GM12878 (cell line): ENCODE measurements at regions not wholly inside any gene's neighbourhood (a gene's known extent, or its start where the extent isn't known, plus 50 kb on each side); places are given as distances from the start of the nearest gene placed in this dataset.

Experiments
- ATAC-seq: fragments of 200-7000 bp; cut with Tn5 transposase; 3 replicates; pipeline ENCODE4 v1.9.1; 2020; ENCODE audit warnings: mild to moderate bottlenecking, moderate library complexity
- BruUV-seq: library from RNA; stranded (reverse); fragments of 400-500 nt; replicated peaks from 2 replicates; lab custom pipeline; 2021; lab: Mats Ljungman, UMichigan
- CTCF ChIA-PET: fragments of 300-600 bp; sonication (Branson Sonifier 250); formaldehyde crosslinking; extraction: SDS; loops from one replicate; lab custom pipeline; 2021; ENCODE audit warnings: inconsistent platforms; lab: Yijun Ruan, JAX
- POLR2A ChIA-PET: fragments of 350-600 bp; formaldehyde crosslinking; extraction: SDS; loops from one replicate; lab custom pipeline; 2021; ENCODE audit warnings: inconsistent platforms; lab: Charles Lee
- RAD21 ChIA-PET: fragments of 300-600 bp; sonication (Branson Sonifier 250); formaldehyde crosslinking; loops from one replicate; lab custom pipeline; 2023; ENCODE audit warnings: antibody characterized with exemption; ENCODE audit not compliant: unreplicated experiment; lab: Charles Lee
- SMC1A ChIA-PET: fragments of 300-600 bp; sonication (Branson Sonifier 250); formaldehyde crosslinking; loops from one replicate; lab custom pipeline; 2023; ENCODE audit not compliant: unreplicated experiment, uncharacterized antibody; lab: Charles Lee
- DNase-seq: peaks from one replicate; pipeline ENCODE4 v3.0.0-alpha.2; 2011; ENCODE audit warnings: low read depth, low spot score
- FAIRE-seq: peaks from 3 replicates; lab custom pipeline; 2011; peaks lifted over from hg19 to GRCh38; lab: Jason Lieb, UNC
- H2AFZ ChIP-seq: 2 replicates; pipeline ENCODE4 v1.6.0; 2011; ENCODE audit warnings: low read depth, low read length, control low read depth; ENCODE audit not compliant: control insufficient read depth
- H3K27ac ChIP-seq: 2 replicates; pipeline ENCODE4 v1.5.1; 2011; ENCODE audit warnings: control low read depth; ENCODE audit not compliant: control insufficient read depth, insufficient read depth
- H3K27me3 ChIP-seq, 2 experiments: replicated peaks in 1 of 2; 2 replicates each; pipeline versions ENCODE4 v1.6.0 to v1.6.1; 2011; ENCODE audit warnings: low read length in 1 of 2; ENCODE audit not compliant: control insufficient read depth in 2 of 2, insufficient read depth in 2 of 2
- H3K36me3 ChIP-seq, 2 experiments: 2 replicates each; pipeline ENCODE4 v1.5.1; 2011; ENCODE audit warnings: low read length in 1 of 2; ENCODE audit not compliant: control insufficient read depth in 2 of 2, insufficient read depth in 2 of 2
- H3K4me1 ChIP-seq: 2 replicates; pipeline ENCODE4 v1.6.1; 2011; ENCODE audit warnings: mild to moderate bottlenecking, low read length, moderate library complexity, mixed read lengths; ENCODE audit not compliant: control insufficient read depth, insufficient read depth
- H3K4me2 ChIP-seq: 2 replicates; pipeline ENCODE4 v1.6.0; 2011; ENCODE audit warnings: control low read depth; ENCODE audit not compliant: control insufficient read depth, insufficient read depth
- H3K4me3 ChIP-seq: fragments of 200-600 bp; sonication (generic); 2 replicates; pipeline ENCODE4 v1.5.1; 2016
- H3K79me2 ChIP-seq: 2 replicates; pipeline ENCODE4 v1.6.0; 2011; ENCODE audit warnings: low read length; ENCODE audit not compliant: control insufficient read depth, insufficient read depth
- H3K9ac ChIP-seq: 2 replicates; pipeline ENCODE4 v1.8.0; 2011; ENCODE audit warnings: low read length, control low read depth, mixed read lengths; ENCODE audit not compliant: control insufficient read depth, insufficient read depth
- H3K9me3 ChIP-seq: replicated peaks from 3 replicates; pipeline ENCODE4 v1.5.1; 2011; ENCODE audit warnings: mild to moderate bottlenecking, low read length; ENCODE audit not compliant: control insufficient read depth, insufficient read depth
- H4K20me1 ChIP-seq: 2 replicates; pipeline ENCODE4 v1.6.0; 2011; ENCODE audit not compliant: control insufficient read depth, insufficient read depth
- BACH1 ChIP-seq: fragments of 450-650 bp; IDR thresholded peaks from 2 replicates; pipeline ENCODE4 v1.6.1; 2017; ENCODE audit warnings: mild to moderate bottlenecking, borderline replicate concordance
- BMI1 ChIP-seq: fragments of 450-650 bp; IDR thresholded peaks from 2 replicates; pipeline ENCODE4 v1.6.1; 2016; ENCODE audit warnings: mild to moderate bottlenecking, moderate library complexity, borderline replicate concordance
- MEF2A ChIP-seq: IDR thresholded peaks from 2 replicates; pipeline ENCODE4 v1.6.1; 2011; ENCODE audit warnings: low read depth, mild to moderate bottlenecking, low read length, moderate library complexity; ENCODE audit not compliant: insufficient read depth
- MTA3 ChIP-seq: IDR thresholded peaks from 2 replicates; pipeline ENCODE4 v1.6.1; 2012; ENCODE audit warnings: low read length, inconsistent platforms, borderline replicate concordance
- NFIC ChIP-seq: IDR thresholded peaks from 2 replicates; pipeline ENCODE4 v1.6.1; 2012; ENCODE audit warnings: low read depth, mild to moderate bottlenecking, inconsistent platforms, low read length, moderate library complexity
- RAD21 ChIP-seq: IDR thresholded peaks from 2 replicates; pipeline ENCODE4 v1.6.1; 2011; ENCODE audit warnings: mild to moderate bottlenecking, low read depth, low read length, moderate library complexity; ENCODE audit not compliant: insufficient read depth
- SUZ12 ChIP-seq: fragments of 200-600 bp; sonication (generic); IDR thresholded peaks from one replicate; pipeline ENCODE4 v1.6.1; 2018; ENCODE audit warnings: antibody characterized with exemption, mild to moderate bottlenecking; ENCODE audit not compliant: unreplicated experiment
- YBX1 ChIP-seq: fragments of 450-650 bp; IDR thresholded peaks from 2 replicates; pipeline ENCODE4 v1.6.1; 2016; ENCODE audit warnings: antibody characterized with exemption
- WGBS: methylation state at CpG from one replicate; pipeline ENCODE4 v1.1.6; 2016; ENCODE audit warnings: low lambda C conversion rate; ENCODE audit not compliant: insufficient replicate concordance, insufficient coverage; ENCODE audit errors: missing lambda C conversion rate; 5-methylcytosine and 5-hydroxymethylcytosine counted together
- in situ Hi-C: fragments of 300-500 bp; cut with MboI; formaldehyde crosslinking; loops from 9 replicates; pipeline ENCODE4 v1.14.3; 2018; ENCODE audit warnings: mixed read lengths
- intact Hi-C: fragments of 100-400 bp; cut with micrococcal nuclease; formaldehyde crosslinking; loops from one replicate; pipeline ENCODE4 v1.14.2; 2022; ENCODE audit not compliant: unreplicated experiment
- TF ChIP-seq, protein P1 (sequence below), 3 experiments: IDR thresholded peaks in 2 of 3; conservative IDR thresholded peaks in 1 of 3; 2 replicates each; pipeline ENCODE4 v1.5.1; 2011; ENCODE audit warnings: low read depth in 3 of 3, low read length in 3 of 3, mild to moderate bottlenecking in 3 of 3, control low read depth in 2 of 3, moderate library complexity in 2 of 3, inconsistent platforms in 1 of 3, mixed read lengths in 1 of 3; ENCODE audit not compliant: control insufficient read depth in 2 of 3, insufficient read depth in 1 of 3; ENCODE audit errors: extremely low read depth in 1 of 3
- TF ChIP-seq, protein P2 (sequence below): IDR thresholded peaks from 2 replicates; pipeline ENCODE4 v1.6.1; 2012; ENCODE audit warnings: low read length, inconsistent platforms
- TF ChIP-seq, protein P3 (sequence below): fragments of 450-650 bp; IDR thresholded peaks from 2 replicates; pipeline ENCODE4 v1.6.1; 2017; ENCODE audit warnings: mild to moderate bottlenecking
- TF ChIP-seq, protein P4 (sequence below): IDR thresholded peaks from 2 replicates; pipeline ENCODE4 v1.6.1; 2011; ENCODE audit warnings: mild to moderate bottlenecking, low read depth, low read length, moderate library complexity; ENCODE audit not compliant: insufficient replicate concordance
- TF ChIP-seq, protein P5 (sequence below): fragments of 450-650 bp; IDR thresholded peaks from 2 replicates; pipeline ENCODE4 v1.6.1; 2017; ENCODE audit warnings: low read depth, mild to moderate bottlenecking, moderate library complexity

DNA sequence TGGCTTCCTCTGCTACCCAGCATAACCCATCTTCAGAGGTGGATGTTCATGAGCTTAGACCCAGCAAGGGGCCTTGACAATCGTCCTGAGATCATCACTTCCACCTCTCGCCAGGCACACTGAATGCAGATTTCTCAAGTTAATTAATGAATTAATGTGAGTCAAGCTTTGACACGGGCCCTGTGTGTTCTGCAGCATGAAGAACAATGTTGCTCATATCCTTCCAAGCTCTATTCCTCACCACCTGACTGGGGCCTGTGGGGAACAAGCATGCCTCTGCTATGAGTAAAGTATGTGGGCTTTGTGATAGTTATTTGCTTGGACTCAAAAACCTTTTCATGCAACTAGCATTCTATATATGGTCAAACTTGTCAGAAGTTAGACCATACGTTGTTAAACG is 122.0 kb downstream of the SEC16B start:
- ChIA-PET RAD21 (interaction anchor here (0.5 to 4.4 kb wide), 8 partner anchors 9 to 68 kb away, joined by 3 to 30 read pairs (median 4); no protein-coding TSS in a partner anchor), SMC1A (interaction anchor here (0.7 to 7.6 kb wide), 7 partner anchors 10 to 60 kb away, joined by 3 to 107 read pairs (median 9); no protein-coding TSS in a partner anchor)
- 18% methylated on average over 5 of the region's 5 CpGs for WGBS
- TF ChIP-seq, protein P1, sequence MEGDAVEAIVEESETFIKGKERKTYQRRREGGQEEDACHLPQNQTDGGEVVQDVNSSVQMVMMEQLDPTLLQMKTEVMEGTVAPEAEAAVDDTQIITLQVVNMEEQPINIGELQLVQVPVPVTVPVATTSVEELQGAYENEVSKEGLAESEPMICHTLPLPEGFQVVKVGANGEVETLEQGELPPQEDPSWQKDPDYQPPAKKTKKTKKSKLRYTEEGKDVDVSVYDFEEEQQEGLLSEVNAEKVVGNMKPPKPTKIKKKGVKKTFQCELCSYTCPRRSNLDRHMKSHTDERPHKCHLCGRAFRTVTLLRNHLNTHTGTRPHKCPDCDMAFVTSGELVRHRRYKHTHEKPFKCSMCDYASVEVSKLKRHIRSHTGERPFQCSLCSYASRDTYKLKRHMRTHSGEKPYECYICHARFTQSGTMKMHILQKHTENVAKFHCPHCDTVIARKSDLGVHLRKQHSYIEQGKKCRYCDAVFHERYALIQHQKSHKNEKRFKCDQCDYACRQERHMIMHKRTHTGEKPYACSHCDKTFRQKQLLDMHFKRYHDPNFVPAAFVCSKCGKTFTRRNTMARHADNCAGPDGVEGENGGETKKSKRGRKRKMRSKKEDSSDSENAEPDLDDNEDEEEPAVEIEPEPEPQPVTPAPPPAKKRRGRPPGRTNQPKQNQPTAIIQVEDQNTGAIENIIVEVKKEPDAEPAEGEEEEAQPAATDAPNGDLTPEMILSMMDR (IDR thresholded peaks at IDR 0.05 in 2 of 3, conservative IDR thresholded peaks at IDR 0.05 in 1 of 3; ENCODE audit: control insufficient read depth in 2 of 3, extremely low read depth in 1 of 3, insufficient read depth in 1 of 3, low read depth in 3 of 3, low read length in 3 of 3) = no peak
- TF ChIP-seq, protein P2, sequence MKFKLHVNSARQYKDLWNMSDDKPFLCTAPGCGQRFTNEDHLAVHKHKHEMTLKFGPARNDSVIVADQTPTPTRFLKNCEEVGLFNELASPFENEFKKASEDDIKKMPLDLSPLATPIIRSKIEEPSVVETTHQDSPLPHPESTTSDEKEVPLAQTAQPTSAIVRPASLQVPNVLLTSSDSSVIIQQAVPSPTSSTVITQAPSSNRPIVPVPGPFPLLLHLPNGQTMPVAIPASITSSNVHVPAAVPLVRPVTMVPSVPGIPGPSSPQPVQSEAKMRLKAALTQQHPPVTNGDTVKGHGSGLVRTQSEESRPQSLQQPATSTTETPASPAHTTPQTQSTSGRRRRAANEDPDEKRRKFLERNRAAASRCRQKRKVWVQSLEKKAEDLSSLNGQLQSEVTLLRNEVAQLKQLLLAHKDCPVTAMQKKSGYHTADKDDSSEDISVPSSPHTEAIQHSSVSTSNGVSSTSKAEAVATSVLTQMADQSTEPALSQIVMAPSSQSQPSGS = no peak
- no peak for TF ChIP-seq SUZ12
- no peak for TF ChIP-seq RAD21
- TF ChIP-seq, protein P3, sequence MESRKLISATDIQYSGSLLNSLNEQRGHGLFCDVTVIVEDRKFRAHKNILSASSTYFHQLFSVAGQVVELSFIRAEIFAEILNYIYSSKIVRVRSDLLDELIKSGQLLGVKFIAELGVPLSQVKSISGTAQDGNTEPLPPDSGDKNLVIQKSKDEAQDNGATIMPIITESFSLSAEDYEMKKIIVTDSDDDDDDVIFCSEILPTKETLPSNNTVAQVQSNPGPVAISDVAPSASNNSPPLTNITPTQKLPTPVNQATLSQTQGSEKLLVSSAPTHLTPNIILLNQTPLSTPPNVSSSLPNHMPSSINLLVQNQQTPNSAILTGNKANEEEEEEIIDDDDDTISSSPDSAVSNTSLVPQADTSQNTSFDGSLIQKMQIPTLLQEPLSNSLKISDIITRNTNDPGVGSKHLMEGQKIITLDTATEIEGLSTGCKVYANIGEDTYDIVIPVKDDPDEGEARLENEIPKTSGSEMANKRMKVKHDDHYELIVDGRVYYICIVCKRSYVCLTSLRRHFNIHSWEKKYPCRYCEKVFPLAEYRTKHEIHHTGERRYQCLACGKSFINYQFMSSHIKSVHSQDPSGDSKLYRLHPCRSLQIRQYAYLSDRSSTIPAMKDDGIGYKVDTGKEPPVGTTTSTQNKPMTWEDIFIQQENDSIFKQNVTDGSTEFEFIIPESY = no peak
- TF ChIP-seq, protein P4, sequence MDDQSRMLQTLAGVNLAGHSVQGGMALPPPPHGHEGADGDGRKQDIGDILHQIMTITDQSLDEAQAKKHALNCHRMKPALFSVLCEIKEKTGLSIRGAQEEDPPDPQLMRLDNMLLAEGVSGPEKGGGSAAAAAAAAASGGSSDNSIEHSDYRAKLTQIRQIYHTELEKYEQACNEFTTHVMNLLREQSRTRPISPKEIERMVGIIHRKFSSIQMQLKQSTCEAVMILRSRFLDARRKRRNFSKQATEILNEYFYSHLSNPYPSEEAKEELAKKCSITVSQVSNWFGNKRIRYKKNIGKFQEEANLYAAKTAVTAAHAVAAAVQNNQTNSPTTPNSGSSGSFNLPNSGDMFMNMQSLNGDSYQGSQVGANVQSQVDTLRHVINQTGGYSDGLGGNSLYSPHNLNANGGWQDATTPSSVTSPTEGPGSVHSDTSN = no peak
- no peak for TF ChIP-seq MEF2A
- TF ChIP-seq YBX1 = no peak
- no peak for TF ChIP-seq MTA3
- no peak for TF ChIP-seq NFIC
- TF ChIP-seq BACH1 = no peak
- no peak for TF ChIP-seq BMI1
- TF ChIP-seq, protein P5, sequence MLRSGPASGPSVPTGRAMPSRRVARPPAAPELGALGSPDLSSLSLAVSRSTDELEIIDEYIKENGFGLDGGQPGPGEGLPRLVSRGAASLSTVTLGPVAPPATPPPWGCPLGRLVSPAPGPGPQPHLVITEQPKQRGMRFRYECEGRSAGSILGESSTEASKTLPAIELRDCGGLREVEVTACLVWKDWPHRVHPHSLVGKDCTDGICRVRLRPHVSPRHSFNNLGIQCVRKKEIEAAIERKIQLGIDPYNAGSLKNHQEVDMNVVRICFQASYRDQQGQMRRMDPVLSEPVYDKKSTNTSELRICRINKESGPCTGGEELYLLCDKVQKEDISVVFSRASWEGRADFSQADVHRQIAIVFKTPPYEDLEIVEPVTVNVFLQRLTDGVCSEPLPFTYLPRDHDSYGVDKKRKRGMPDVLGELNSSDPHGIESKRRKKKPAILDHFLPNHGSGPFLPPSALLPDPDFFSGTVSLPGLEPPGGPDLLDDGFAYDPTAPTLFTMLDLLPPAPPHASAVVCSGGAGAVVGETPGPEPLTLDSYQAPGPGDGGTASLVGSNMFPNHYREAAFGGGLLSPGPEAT = no peak

More for the DNA sequence above, 122.0 kb downstream of the SEC16B start:
- Histone ChIP-seq H3K9ac (no peak overlapping the region), H3K4me3 (no peak overlapping the region), H3K27me3 (no peaks in the 10 kb centered on the region), H3K4me2 (no peak overlapping the region), H3K9me3 (no peaks in the 10 kb centered on the region), H3K79me2 (no peaks in the 10 kb centered on the region), H3K27ac (no peak overlapping the region), H4K20me1 (no peaks in the 10 kb centered on the region), H3K4me1 (no peaks in the 10 kb centered on the region), H3K36me3 (no peaks in the 10 kb centered on the region), H2AFZ (no peak overlapping the region)
- DNase-seq (no peak), ATAC-seq (no peak), FAIRE-seq (no peak)
- BruUV-seq = no TSS peak
- CTCF ChIA-PET = interaction anchor here (0.6 to 1.5 kb wide), 3 partner anchors 15 to 100 kb away, joined by 3 to 4 read pairs (median 3); no protein-coding TSS in a partner anchor
- intact Hi-C loops = no loop called here
- POLR2A ChIA-PET = interaction anchor here (1.0 to 1.7 kb wide), 3 partner anchors 10 to 31 kb away, joined by 3 to 6 read pairs (median 3); no protein-coding TSS in a partner anchor
- in situ Hi-C loops = no loop called here
